SK-N-SH (cell line): ENCODE measurements at regions not wholly inside any gene's neighbourhood (a gene's known extent, or its start where the extent isn't known, plus 50 kb on each side); places are given as distances from the start of the nearest gene placed in this dataset.
A peak's percentile ranks its signal among the peaks of the same experiment; 100 is the strongest.

ENCODE experiments used
- CTCF ChIA-PET: fragments of 300-600, 350-600 bp; formaldehyde crosslinking; extraction: SDS; loops from one replicate; lab custom pipeline; 2021; lab: Yijun Ruan, JAX
- POLR2A ChIA-PET: fragments of 350-600 bp; sonication (Branson Sonifier 250); formaldehyde crosslinking; extraction: SDS; loops from one replicate; lab custom pipeline; 2020; ENCODE audit warnings: antibody characterized with exemption, inconsistent platforms; lab: Yijun Ruan, JAX
- DNase-seq: peaks from one replicate; pipeline ENCODE4 v3.0.0; 2012
- H2AFZ ChIP-seq: fragments of 200-600 bp; sonication (generic); 2 replicates; pipeline ENCODE4 v1.8.1; 2016; ENCODE audit warnings: antibody characterized with exemption, mild to moderate bottlenecking, low read depth
- H3F3A ChIP-seq: fragments of 200-600 bp; sonication (generic); replicated peaks from 2 replicates; pipeline ENCODE3; 2016; ENCODE audit warnings: antibody characterized with exemption, mild to moderate bottlenecking; ENCODE audit not compliant: insufficient read depth
- H3K27ac ChIP-seq, 2 experiments: fragments of 200-500 bp in 1 of 2; fragments of 200-600 bp in 1 of 2; sonication (Bioruptor generic) in 1 of 2; sonication (generic), shearing (Covaris generic) in 1 of 2; 2 replicates each; pipeline versions ENCODE4 v1.5.1 to v1.6.1; 2014 to 2016; ENCODE audit warnings: low read depth in 2 of 2, inconsistent platforms in 1 of 2, low read length in 1 of 2, mild to moderate bottlenecking in 1 of 2, mixed read lengths in 1 of 2
- H3K27me3 ChIP-seq: fragments of 200-600 bp; sonication (generic), shearing (Covaris generic); 2 replicates; pipeline ENCODE4 v1.6.1; 2016; ENCODE audit warnings: mixed run types; ENCODE audit not compliant: insufficient read depth
- H3K36me3 ChIP-seq, 2 experiments: fragments of 200-500 bp in 1 of 2; fragments of 200-600 bp in 1 of 2; sonication (Bioruptor generic) in 1 of 2; sonication (generic) in 1 of 2; replicated peaks in 1 of 2; 2 replicates each; pipeline versions ENCODE3 to v1.5.1; 2014 to 2016; ENCODE audit warnings: low read length in 1 of 2, mild to moderate bottlenecking in 1 of 2; ENCODE audit not compliant: insufficient read depth in 2 of 2, control insufficient read depth in 1 of 2
- H3K4me1 ChIP-seq, 2 experiments: fragments of 200-500 bp in 1 of 2; fragments of 200-600 bp in 1 of 2; sonication (Bioruptor generic) in 1 of 2; sonication (generic), shearing (Covaris generic) in 1 of 2; 2 replicates each; pipeline versions ENCODE4 v1.5.1 to v1.6.1; 2014 to 2016; ENCODE audit warnings: low read depth in 1 of 2, low read length in 1 of 2, mixed run types in 1 of 2; ENCODE audit not compliant: insufficient read depth in 2 of 2, control insufficient read depth in 1 of 2
- H3K4me2 ChIP-seq: fragments of 200-600 bp; sonication (generic), shearing (Covaris generic); 2 replicates; pipeline ENCODE4 v1.6.1; 2017; ENCODE audit warnings: mixed run types
- H3K4me3 ChIP-seq, 2 experiments: fragments of 200-500 bp in 1 of 2; fragments of 200-600 bp in 1 of 2; sonication (Bioruptor generic) in 1 of 2; sonication (generic), shearing (Covaris generic) in 1 of 2; 2 replicates each; pipeline versions ENCODE4 v1.5.1 to v1.8.1; 2014 to 2016; ENCODE audit warnings: low read depth in 2 of 2, inconsistent platforms in 1 of 2, low read length in 1 of 2, mild to moderate bottlenecking in 1 of 2, mixed read lengths in 1 of 2, moderate library complexity in 1 of 2
- H3K79me2 ChIP-seq: fragments of 200-600 bp; sonication (generic); 2 replicates; pipeline ENCODE4 v1.8.1; 2017; ENCODE audit warnings: mild to moderate bottlenecking; ENCODE audit not compliant: insufficient read depth
- H3K9ac ChIP-seq: fragments of 200-600 bp; sonication (generic); 2 replicates; pipeline ENCODE4 v1.6.1; 2017; ENCODE audit warnings: mixed run types
- H3K9me2 ChIP-seq: fragments of 200-600 bp; sonication (generic); 2 replicates; pipeline ENCODE4 v1.6.1; 2017; ENCODE audit warnings: mixed run types
- H3K9me3 ChIP-seq: fragments of 200-600 bp; sonication (generic); 2 replicates; pipeline ENCODE4 v1.6.1; 2017; ENCODE audit warnings: mixed run types, mild to moderate bottlenecking, moderate library complexity
- H4K20me1 ChIP-seq: fragments of 200-600 bp; sonication (generic); 2 replicates; pipeline ENCODE4 v1.6.1; 2017; ENCODE audit warnings: mild to moderate bottlenecking, mixed run types; ENCODE audit not compliant: insufficient read depth
- EP300 ChIP-seq, 2 experiments: IDR thresholded peaks; 2 replicates each; pipeline versions ENCODE4 v1.4.0 to v1.6.1; 2012; ENCODE audit warnings: borderline replicate concordance in 1 of 2, low read depth in 1 of 2, low read length in 1 of 2
- EZH2phosphoT487 ChIP-seq: fragments of 200-600 bp; sonication (generic); IDR thresholded peaks from 2 replicates; pipeline ENCODE4 v1.6.1; 2017; ENCODE audit warnings: low read depth, mixed run types, mild to moderate bottlenecking, antibody characterized with exemption, moderate library complexity, borderline replicate concordance
- FOSL2 ChIP-seq: IDR thresholded peaks from 2 replicates; pipeline ENCODE4 v1.4.0; 2012; ENCODE audit warnings: low read depth, mild to moderate bottlenecking, moderate library complexity, borderline replicate concordance
- FOXJ3 ChIP-seq: sonication (generic); formaldehyde crosslinking; IDR thresholded peaks from 2 replicates; pipeline ENCODE4 v1.5.1; 2020; ENCODE audit warnings: mild to moderate bottlenecking, missing genetic modification reagents
- GABPA ChIP-seq: IDR thresholded peaks from 2 replicates; pipeline ENCODE4 v1.4.0; 2012; ENCODE audit warnings: low read depth, mild to moderate bottlenecking
- GATA2 ChIP-seq: sonication (generic); formaldehyde crosslinking; IDR thresholded peaks from 2 replicates; pipeline ENCODE4 v1.5.0; 2020; ENCODE audit warnings: mild to moderate bottlenecking, missing genetic modification reagents
- MEF2A ChIP-seq: IDR thresholded peaks from 2 replicates; pipeline ENCODE4 v1.4.0; 2012; ENCODE audit warnings: low read depth, borderline replicate concordance
- NRF1 ChIP-seq: IDR thresholded peaks from 2 replicates; pipeline ENCODE4 v1.6.1; 2012; ENCODE audit warnings: low read depth, mild to moderate bottlenecking, low read length
- POLR2AphosphoS5 ChIP-seq: IDR thresholded peaks from 2 replicates; pipeline ENCODE4 v1.6.1; 2012; ENCODE audit warnings: low read depth, low read length
- RAD21 ChIP-seq: IDR thresholded peaks from 2 replicates; pipeline ENCODE4 v1.6.1; 2012; ENCODE audit warnings: mild to moderate bottlenecking, low read length
- RFX5 ChIP-seq: IDR thresholded peaks from 2 replicates; pipeline ENCODE4 v1.6.1; 2012; ENCODE audit warnings: mild to moderate bottlenecking, improper control_type of control experiment, low read length
- RXRA ChIP-seq: IDR thresholded peaks from 2 replicates; pipeline ENCODE4 v1.4.0; 2012; ENCODE audit warnings: low read depth, mild to moderate bottlenecking, borderline replicate concordance
- TEAD4 ChIP-seq: IDR thresholded peaks from 2 replicates; pipeline ENCODE4 v1.4.0; 2012; ENCODE audit warnings: mild to moderate bottlenecking, borderline replicate concordance; ENCODE audit not compliant: insufficient read depth
- YY1 ChIP-seq: IDR thresholded peaks from 2 replicates; pipeline ENCODE4 v1.4.0; 2012; ENCODE audit warnings: low read depth, mild to moderate bottlenecking
- WGBS: methylation state at CpG from one replicate; pipeline ENCODE4 v1.1.6; 2017; ENCODE audit warnings: low lambda C conversion rate; 5-methylcytosine and 5-hydroxymethylcytosine counted together
- TF ChIP-seq, protein P1 (sequence below): IDR thresholded peaks from 2 replicates; pipeline ENCODE4 v1.4.0; 2012; ENCODE audit warnings: low read depth
- TF ChIP-seq, protein P2 (sequence below): IDR thresholded peaks from 2 replicates; pipeline ENCODE4 v1.6.1; 2012; ENCODE audit warnings: mild to moderate bottlenecking, low read depth, low read length, moderate library complexity

DNA sequence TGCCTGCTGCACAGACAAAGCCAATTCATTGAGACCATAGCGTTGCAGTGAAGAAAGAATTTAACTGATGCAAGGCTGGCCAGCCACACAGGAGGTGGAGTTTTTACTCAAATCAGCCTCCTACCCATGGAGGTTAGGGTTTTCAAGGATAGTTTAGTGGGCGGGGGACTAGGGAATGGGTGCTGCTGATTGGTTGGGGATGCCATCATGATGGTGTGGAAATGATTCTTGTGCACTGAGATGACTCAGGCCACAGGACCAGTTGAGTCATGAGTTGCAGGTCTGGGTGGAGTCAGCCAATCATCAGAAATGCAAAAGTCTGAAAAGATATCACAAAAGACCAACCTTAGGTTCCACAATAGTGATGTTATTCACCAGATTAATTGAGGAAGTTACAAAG, 359.6 kb downstream of the FOXO1 start:
- H3K4me1 ChIP-seq: no peaks in the 10 kb centered on the region; a peak in 1 of 4 replicates
- no peaks in the 10 kb centered on the region for H4K20me1 ChIP-seq
- no peaks in the 10 kb centered on the region; the same call in 1 of the 2 replicates for H3K9me3 ChIP-seq
- H3K9ac ChIP-seq: no peak overlapping the region
- H3K4me3 ChIP-seq: no peak overlapping the region
- H3K79me2 ChIP-seq: no peaks in the 10 kb centered on the region
- no peak overlapping the region for H3K4me2 ChIP-seq
- no peaks in the 10 kb centered on the region for H3F3A ChIP-seq
- H2AFZ ChIP-seq: no peak overlapping the region
- WGBS: 50% methylated on average over 2 of the region's 2 CpGs
- POLR2A ChIA-PET: no interaction called here
- no peak overlapping the region for H3K27ac ChIP-seq
- H3K27me3 ChIP-seq: no peaks in the 10 kb centered on the region
- H3K9me2 ChIP-seq: no peaks in the 10 kb centered on the region
- H3K36me3 ChIP-seq: no peaks in the 10 kb centered on the region
- no peak for DNase-seq
- CTCF ChIA-PET: no interaction called here
- TF ChIP-seq NRF1 (no peak), RXRA (no peak), GABPA (no peak), EP300 (IDR thresholded peaks at IDR 0.05; ENCODE audit: borderline replicate concordance in 1 of 2, low read depth in 1 of 2, low read length in 1 of 2) (no peak), FOXJ3 (CRISPR knock-in tag) (no peak)

DNA sequence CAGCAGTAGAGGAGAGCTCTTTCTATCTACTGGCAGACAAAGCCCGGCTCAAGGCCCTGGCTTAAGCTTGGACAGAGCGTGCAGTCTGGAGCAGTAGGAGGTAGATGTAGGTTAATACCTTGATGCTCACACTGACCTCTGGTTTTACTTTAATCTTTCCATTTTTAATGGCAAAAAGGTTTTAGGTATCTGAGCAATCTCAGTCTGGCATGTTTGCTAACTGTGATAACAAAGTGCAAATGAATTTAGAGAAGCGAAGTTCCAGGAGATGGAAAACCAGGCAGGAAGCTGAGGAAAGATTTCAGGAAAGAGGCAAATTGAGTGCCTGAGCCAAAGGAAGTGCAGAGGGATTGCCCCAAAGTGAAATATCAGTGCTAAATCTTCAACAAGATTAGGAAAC, 356.6 kb downstream of the FOXO1 start:
- POLR2A ChIA-PET: no interaction called here
- Histone ChIP-seq H3K27me3 (no peaks in the 10 kb centered on the region), H3K9me2 (no peaks in the 10 kb centered on the region), H3K9me3 (no peaks in the 10 kb centered on the region; the same call in 1 of the 2 replicates), H3K4me1 (no peaks in the 10 kb centered on the region; a peak in 1 of 4 replicates), H2AFZ (no peak overlapping the region), H4K20me1 (no peaks in the 10 kb centered on the region), H3K4me2 (no peak overlapping the region), H3K27ac (no peak overlapping the region), H3F3A (no peaks in the 10 kb centered on the region), H3K4me3 (no peak overlapping the region), H3K79me2 (no peaks in the 10 kb centered on the region), H3K9ac (no peak overlapping the region), H3K36me3 (no peaks in the 10 kb centered on the region)
- TF ChIP-seq, protein P1, sequence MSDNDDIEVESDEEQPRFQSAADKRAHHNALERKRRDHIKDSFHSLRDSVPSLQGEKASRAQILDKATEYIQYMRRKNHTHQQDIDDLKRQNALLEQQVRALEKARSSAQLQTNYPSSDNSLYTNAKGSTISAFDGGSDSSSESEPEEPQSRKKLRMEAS: no peak
- 85% methylated on average over 3 of the region's 3 CpGs for WGBS
- CTCF ChIA-PET: no interaction called here
- DNase-seq: no peak

DNA sequence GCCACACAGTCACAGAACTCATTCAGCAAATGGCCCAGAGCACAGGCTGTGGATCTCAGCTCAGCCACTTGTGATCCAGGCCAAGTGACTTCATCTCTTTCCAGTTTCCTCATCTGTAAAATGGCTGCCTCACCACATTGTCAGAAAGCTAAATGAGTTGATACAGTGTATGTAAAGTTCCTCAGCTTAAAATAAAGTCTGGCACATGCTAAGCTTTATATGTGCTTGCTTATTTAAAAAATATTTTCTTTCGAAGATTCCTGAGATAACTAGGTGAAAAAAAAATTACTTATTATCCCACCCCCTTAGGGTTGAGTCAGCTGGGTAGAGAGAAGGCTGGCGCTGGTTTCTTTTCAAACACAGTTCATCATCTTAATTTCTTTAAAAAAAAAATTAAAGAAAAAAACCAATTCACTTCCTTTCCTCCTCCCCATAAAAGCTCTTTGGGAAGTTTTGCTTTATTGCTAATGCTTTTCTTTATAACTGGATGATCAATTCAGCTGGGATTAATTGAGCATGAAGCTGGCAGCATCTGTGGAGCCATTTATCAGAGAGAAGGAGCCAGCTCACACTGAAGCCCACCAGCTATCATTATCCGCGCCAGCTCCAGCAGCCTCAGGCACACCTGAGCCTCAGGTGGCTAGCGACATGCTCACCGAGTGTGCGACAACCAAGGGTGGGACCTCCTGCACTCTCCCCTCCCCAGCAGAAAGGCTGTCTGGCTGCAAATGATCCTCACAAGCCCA, 354.9 kb downstream of the FOXO1 start:
- Histone ChIP-seq H3K36me3 (no peaks in the 10 kb centered on the region), H2AFZ (0 out of 2 replicates have a peak overlapping the region, but pooled peaks have one; percentile 16), H4K20me1 (no peaks in the 10 kb centered on the region), H3K9ac (no peak overlapping the region), H3K79me2 (no peaks in the 10 kb centered on the region), H3F3A (no peaks in the 10 kb centered on the region), H3K9me2 (no peaks in the 10 kb centered on the region), H3K9me3 (no peaks in the 10 kb centered on the region; the same call in 1 of the 2 replicates), H3K27ac (no peak overlapping the region), H3K27me3 (no peaks in the 10 kb centered on the region), H3K4me1 (no peaks in the 10 kb centered on the region; a peak in 1 of 4 replicates), H3K4me3 (no peak overlapping the region), H3K4me2 (no peak overlapping the region)
- WGBS: 85% methylated on average over 7 of the region's 7 CpGs
- POLR2A ChIA-PET: no interaction called here
- DNase-seq: no peak
- CTCF ChIA-PET: no interaction called here
- TF ChIP-seq POLR2AphosphoS5 (no peak), GATA2 (CRISPR knock-in tag) (no peak), MEF2A (no peak), YY1 (no peak), RXRA (no peak), FOSL2 (no peak), EZH2phosphoT487 (no peak), TEAD4 (no peak), RAD21 (no peak), RFX5 (no peak)
- TF ChIP-seq, protein P2, sequence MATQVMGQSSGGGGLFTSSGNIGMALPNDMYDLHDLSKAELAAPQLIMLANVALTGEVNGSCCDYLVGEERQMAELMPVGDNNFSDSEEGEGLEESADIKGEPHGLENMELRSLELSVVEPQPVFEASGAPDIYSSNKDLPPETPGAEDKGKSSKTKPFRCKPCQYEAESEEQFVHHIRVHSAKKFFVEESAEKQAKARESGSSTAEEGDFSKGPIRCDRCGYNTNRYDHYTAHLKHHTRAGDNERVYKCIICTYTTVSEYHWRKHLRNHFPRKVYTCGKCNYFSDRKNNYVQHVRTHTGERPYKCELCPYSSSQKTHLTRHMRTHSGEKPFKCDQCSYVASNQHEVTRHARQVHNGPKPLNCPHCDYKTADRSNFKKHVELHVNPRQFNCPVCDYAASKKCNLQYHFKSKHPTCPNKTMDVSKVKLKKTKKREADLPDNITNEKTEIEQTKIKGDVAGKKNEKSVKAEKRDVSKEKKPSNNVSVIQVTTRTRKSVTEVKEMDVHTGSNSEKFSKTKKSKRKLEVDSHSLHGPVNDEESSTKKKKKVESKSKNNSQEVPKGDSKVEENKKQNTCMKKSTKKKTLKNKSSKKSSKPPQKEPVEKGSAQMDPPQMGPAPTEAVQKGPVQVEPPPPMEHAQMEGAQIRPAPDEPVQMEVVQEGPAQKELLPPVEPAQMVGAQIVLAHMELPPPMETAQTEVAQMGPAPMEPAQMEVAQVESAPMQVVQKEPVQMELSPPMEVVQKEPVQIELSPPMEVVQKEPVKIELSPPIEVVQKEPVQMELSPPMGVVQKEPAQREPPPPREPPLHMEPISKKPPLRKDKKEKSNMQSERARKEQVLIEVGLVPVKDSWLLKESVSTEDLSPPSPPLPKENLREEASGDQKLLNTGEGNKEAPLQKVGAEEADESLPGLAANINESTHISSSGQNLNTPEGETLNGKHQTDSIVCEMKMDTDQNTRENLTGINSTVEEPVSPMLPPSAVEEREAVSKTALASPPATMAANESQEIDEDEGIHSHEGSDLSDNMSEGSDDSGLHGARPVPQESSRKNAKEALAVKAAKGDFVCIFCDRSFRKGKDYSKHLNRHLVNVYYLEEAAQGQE: no peak
